H9 (cell line): ENCODE measurements at regions not wholly inside any gene's neighbourhood (a gene's known extent, or its start where the extent isn't known, plus 50 kb on each side); places are given as distances from the start of the nearest gene placed in this dataset.

Source experiments
- DNase-seq: peaks from one replicate; pipeline ENCODE4 v3.0.0-alpha.2; 2017
- H2AFZ ChIP-seq: one replicate; pipeline ENCODE4 v1.6.1; 2013; ENCODE audit warnings: mild to moderate bottlenecking, low read length, control low read depth, moderate library complexity
- H2AK5ac ChIP-seq: 2 replicates; pipeline ENCODE4 v1.6.1; 2013; ENCODE audit warnings: low read length, control low read depth, mixed read lengths; ENCODE audit not compliant: insufficient read length
- H2BK120ac ChIP-seq: one replicate; pipeline ENCODE4 v1.6.1; 2013; ENCODE audit warnings: low read depth, mild to moderate bottlenecking, low read length, control low read depth, inconsistent platforms; ENCODE audit not compliant: poor library complexity, severe bottlenecking
- H2BK12ac ChIP-seq: 2 replicates; pipeline ENCODE4 v1.6.1; 2013; ENCODE audit warnings: low read length, control low read depth, mixed read lengths, low read depth; ENCODE audit not compliant: insufficient read length
- H2BK15ac ChIP-seq: 2 replicates; pipeline ENCODE4 v1.6.1; 2013; ENCODE audit warnings: low read depth, low read length, control low read depth
- H2BK20ac ChIP-seq: one replicate; pipeline ENCODE4 v1.6.1; 2013; ENCODE audit warnings: low read depth, mild to moderate bottlenecking, low read length, control low read depth, inconsistent platforms; ENCODE audit not compliant: poor library complexity, severe bottlenecking
- H2BK5ac ChIP-seq: 2 replicates; pipeline ENCODE4 v1.6.1; 2013; ENCODE audit warnings: low read length, control low read depth, mixed read lengths; ENCODE audit not compliant: insufficient read length
- H3K14ac ChIP-seq: 2 replicates; pipeline ENCODE4 v1.6.1; 2013; ENCODE audit warnings: low read length, control low read depth; ENCODE audit not compliant: insufficient read depth
- H3K18ac ChIP-seq: 2 replicates; pipeline ENCODE4 v1.6.1; 2013; ENCODE audit warnings: low read depth, mild to moderate bottlenecking, mixed read lengths, low read length, control low read depth; ENCODE audit not compliant: insufficient read length
- H3K23ac ChIP-seq: 2 replicates; pipeline ENCODE4 v1.6.1; 2013; ENCODE audit warnings: low read length, control low read depth, mixed read lengths, low read depth; ENCODE audit not compliant: insufficient read length
- H3K23me2 ChIP-seq: 2 replicates; pipeline ENCODE4 v1.6.1; 2013; ENCODE audit warnings: low read depth, mild to moderate bottlenecking, mixed read lengths, low read length, control low read depth; ENCODE audit not compliant: insufficient read length, poor library complexity, severe bottlenecking
- H3K27ac ChIP-seq: 2 replicates; pipeline ENCODE4 v1.5.1; 2013; ENCODE audit warnings: low read length, control low read depth, mixed read lengths, low read depth; ENCODE audit not compliant: insufficient read length
- H3K27me3 ChIP-seq: 2 replicates; pipeline ENCODE4 v1.6.1; 2013; ENCODE audit warnings: low read length, control low read depth, inconsistent platforms; ENCODE audit not compliant: insufficient read depth
- H3K4ac ChIP-seq: 2 replicates; pipeline ENCODE4 v1.6.1; 2013; ENCODE audit warnings: low read depth, mild to moderate bottlenecking, control low read depth, inconsistent platforms, low read length, moderate library complexity
- H3K4me1 ChIP-seq: 2 replicates; pipeline ENCODE4 v1.6.1; 2013; ENCODE audit warnings: low read length, control low read depth, inconsistent platforms; ENCODE audit not compliant: insufficient read depth
- H3K4me2 ChIP-seq: 2 replicates; pipeline ENCODE4 v1.6.1; 2013; ENCODE audit warnings: low read length, control low read depth, mixed read lengths; ENCODE audit not compliant: insufficient read length, insufficient read depth
- H3K56ac ChIP-seq: 2 replicates; pipeline ENCODE4 v1.6.1; 2013; ENCODE audit warnings: low read depth, mild to moderate bottlenecking, mixed read lengths, low read length, control low read depth; ENCODE audit not compliant: insufficient read length
- H3K79me1 ChIP-seq: 2 replicates; pipeline ENCODE4 v1.6.1; 2013; ENCODE audit warnings: low read depth, mild to moderate bottlenecking, moderate library complexity, low read length, control low read depth, inconsistent platforms; ENCODE audit not compliant: insufficient read depth, poor library complexity, severe bottlenecking
- H3K79me2 ChIP-seq: 2 replicates; pipeline ENCODE4 v1.6.1; 2013; ENCODE audit warnings: low read length, control low read depth, inconsistent platforms; ENCODE audit not compliant: insufficient read depth
- H3K9ac ChIP-seq: 2 replicates; pipeline ENCODE4 v1.6.1; 2013; ENCODE audit warnings: low read length, control low read depth, mixed read lengths; ENCODE audit not compliant: insufficient read length; ENCODE audit errors: extremely low read depth
- H3K9me3 ChIP-seq: one replicate; pipeline ENCODE4 v1.6.1; 2013; ENCODE audit warnings: low read depth, low read length, inconsistent platforms; ENCODE audit not compliant: control insufficient read depth
- H3T11ph ChIP-seq: one replicate; pipeline ENCODE4 v1.6.1; 2013; ENCODE audit warnings: mild to moderate bottlenecking, low read length, control low read depth, inconsistent platforms
- H4K20me1 ChIP-seq: one replicate; pipeline ENCODE4 v1.6.1; 2013; ENCODE audit not compliant: control insufficient read depth, insufficient read length, insufficient read depth
- H4K5ac ChIP-seq: 2 replicates; pipeline ENCODE4 v1.6.1; 2013; ENCODE audit warnings: low read depth, mild to moderate bottlenecking, mixed read lengths, low read length, control low read depth; ENCODE audit not compliant: insufficient read length
- H4K8ac ChIP-seq: replicated peaks from 2 replicates; pipeline ENCODE4 v1.6.1; 2013; ENCODE audit warnings: low read length, control low read depth, mixed read lengths, low read depth; ENCODE audit not compliant: insufficient read length
- H4K91ac ChIP-seq: 2 replicates; pipeline ENCODE4 v1.6.1; 2013; ENCODE audit warnings: low read depth, mild to moderate bottlenecking, moderate library complexity, mixed read lengths, low read length, control low read depth; ENCODE audit not compliant: insufficient read length
- H3K27ac Mint-ChIP-seq, 3 experiments: 2 replicates in 2 of 3; 3 replicates in 1 of 3; pipeline ENCODE4 v1.8.0; 2020 to 2021; ENCODE audit warnings: mixed read lengths in 3 of 3, mild to moderate bottlenecking in 1 of 3, moderate library complexity in 1 of 3
- H3K27me3 Mint-ChIP-seq: 2 replicates; pipeline ENCODE4 v1.8.0; 2021; ENCODE audit warnings: low read depth, mild to moderate bottlenecking, moderate library complexity, mixed read lengths
- H3K36me3 Mint-ChIP-seq, 3 experiments: 2 replicates in 2 of 3; 3 replicates in 1 of 3; pipeline ENCODE4 v1.8.0; 2020 to 2021; ENCODE audit warnings: low read depth in 3 of 3, mixed read lengths in 3 of 3; ENCODE audit not compliant: insufficient read depth in 1 of 3
- H3K4me1 Mint-ChIP-seq, 2 experiments: 2 replicates each; pipeline ENCODE4 v1.8.0; 2020; ENCODE audit warnings: mixed read lengths in 2 of 2
- H3K4me3 Mint-ChIP-seq, 2 experiments: 2 replicates in 1 of 2; 3 replicates in 1 of 2; pipeline ENCODE4 v1.8.0; 2020 to 2021; ENCODE audit warnings: mild to moderate bottlenecking in 2 of 2, mixed read lengths in 2 of 2, moderate library complexity in 1 of 2
- H3K9me3 Mint-ChIP-seq, 2 experiments: 2 replicates in 1 of 2; 3 replicates in 1 of 2; pipeline ENCODE4 v1.8.0; 2020; ENCODE audit warnings: mild to moderate bottlenecking in 2 of 2, mixed read lengths in 2 of 2, moderate library complexity in 1 of 2
- CTCF ChIP-seq: fragments of 200-600 bp; sonication (generic); conservative IDR thresholded peaks from 3 replicates; pipeline ENCODE4 v1.8.0; 2021; ENCODE audit warnings: antibody characterized with exemption, mild to moderate bottlenecking
- WGBS: extraction: QIAGEN DNeasy Blood & Tissue Kit; methylation state at CpG from one replicate; pipeline ENCODE4 v1.1.7; 2013; ENCODE audit warnings: missing lambda C conversion rate, low lambda C conversion rate, mixed read lengths; ENCODE audit not compliant: insufficient read length; ENCODE audit errors: extremely low coverage; 5-methylcytosine and 5-hydroxymethylcytosine counted together

GRCh38 chr7:68376131-68376661, 1222.1 kb upstream of the AUTS2 start:
- no peak for TF ChIP-seq CTCF
- Histone ChIP-seq H3K27me3 (no peaks in the 10 kb centered on the region), H3K9ac (no peak overlapping the region), H3K18ac (no peak overlapping the region), H3K4me2 (no peak overlapping the region), H3K9me3 (no peaks in the 10 kb centered on the region), H2BK120ac (no peak overlapping the region), H3K4me1 (no peaks in the 10 kb centered on the region), H4K20me1 (no peaks in the 10 kb centered on the region), H3K27ac (no peak overlapping the region), H3K14ac (no peak overlapping the region), H2BK15ac (no peak overlapping the region), H2BK12ac (no peak overlapping the region), H3K79me1 (no peaks in the 10 kb centered on the region), H4K8ac (no peak overlapping the region), H2AK5ac (no peak overlapping the region), H2BK5ac (no peak overlapping the region), H3T11ph (no peak overlapping the region), H3K4ac (no peak overlapping the region), H3K23ac (no peak overlapping the region), H2AFZ (no peak overlapping the region), H3K23me2 (no peaks in the 10 kb centered on the region), H2BK20ac (no peak overlapping the region), H4K91ac (no peak overlapping the region), H4K5ac (no peak overlapping the region), H3K79me2 (no peaks in the 10 kb centered on the region), H3K56ac (no peak overlapping the region)
- peaks cover 0 to 5% (median 0%) of the 10 kb centered on the region in 3 experiments; a peak in 3 of 7 replicates for H3K36me3 Mint-ChIP-seq
- H3K9me3 Mint-ChIP-seq = peaks cover 3 to 5% of the 10 kb centered on the region in 2 experiments; a peak in 3 of 5 replicates
- no peaks in the 10 kb centered on the region for H3K4me1 Mint-ChIP-seq
- H3K27me3 Mint-ChIP-seq = no peaks in the 10 kb centered on the region
- no peak for DNase-seq
- no CpG with 5 or more reads among the region's 2 CpGs for WGBS
- H3K4me3 Mint-ChIP-seq = no peak overlapping the region
- H3K27ac Mint-ChIP-seq = no peak overlapping the region
